ENCODE measurements at regions not wholly inside any gene's neighbourhood (a gene's known extent, or its start where the extent isn't known, plus 50 kb on each side); places are given as distances from the start of the nearest gene placed in this dataset.

DNA sequence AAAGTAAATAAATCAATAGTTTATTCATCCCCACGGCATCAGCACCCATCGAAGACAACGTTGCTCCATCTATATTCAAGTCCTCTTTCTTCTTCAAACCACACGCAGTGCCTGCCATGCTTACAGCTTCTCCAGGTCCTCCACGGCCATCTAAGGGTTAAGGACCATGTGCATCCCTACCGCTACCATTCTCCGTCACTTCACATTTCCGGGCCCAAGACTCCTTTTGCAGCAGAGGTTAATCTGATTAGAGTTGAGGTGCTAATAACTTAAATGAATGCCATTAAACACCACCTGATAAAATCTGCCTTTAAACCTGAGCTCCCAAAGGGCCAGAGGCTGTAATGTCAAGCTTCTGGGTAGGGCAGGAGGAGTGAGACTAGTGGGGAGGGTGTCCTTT is 79.7 kb upstream of the CCND2 start:
- in situ Hi-C loops (cut with MboI) (no loop called here), intact Hi-C loops (cut with micrococcal nuclease; ENCODE audit: unreplicated experiment) (no loop called here)
- SMC1A ChIA-PET (ENCODE audit: uncharacterized antibody, unreplicated experiment): interaction anchor here (0.7 to 2.7 kb wide), 8 partner anchors 11 to 83 kb away, joined by 3 to 9 read pairs (median 3); no protein-coding TSS in a partner anchor
- H3K4me3 ChIP-seq: no peak overlapping the region
- RAD21 ChIA-PET (ENCODE audit: unreplicated experiment): no interaction called here
- DNase-seq (ENCODE audit: low read depth, low spot score): no peak
- CTCF ChIA-PET: interaction anchor here (1.1 to 1.4 kb wide), 2 partner anchors 83 to 86 kb away, joined by 3 read pairs; no protein-coding TSS in a partner anchor
- TF ChIP-seq, protein P1, sequence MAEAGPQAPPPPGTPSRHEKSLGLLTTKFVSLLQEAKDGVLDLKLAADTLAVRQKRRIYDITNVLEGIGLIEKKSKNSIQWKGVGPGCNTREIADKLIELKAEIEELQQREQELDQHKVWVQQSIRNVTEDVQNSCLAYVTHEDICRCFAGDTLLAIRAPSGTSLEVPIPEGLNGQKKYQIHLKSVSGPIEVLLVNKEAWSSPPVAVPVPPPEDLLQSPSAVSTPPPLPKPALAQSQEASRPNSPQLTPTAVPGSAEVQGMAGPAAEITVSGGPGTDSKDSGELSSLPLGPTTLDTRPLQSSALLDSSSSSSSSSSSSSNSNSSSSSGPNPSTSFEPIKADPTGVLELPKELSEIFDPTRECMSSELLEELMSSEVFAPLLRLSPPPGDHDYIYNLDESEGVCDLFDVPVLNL (IDR thresholded peaks at IDR 0.05; ENCODE audit: low read depth, low read length): no peak
- TF ChIP-seq CBFB (IDR thresholded peaks at IDR 0.05; ENCODE audit: low read depth) (no peak), RELA (IDR thresholded peaks at IDR 0.05; ENCODE audit: borderline replicate concordance, partially characterized antibody) (no peak), SRF (IDR thresholded peaks at IDR 0.05; ENCODE audit: low read depth in 2 of 2, low read length in 2 of 2) (no peak), NFIC (IDR thresholded peaks at IDR 0.05; ENCODE audit: low read depth, low read length) (no peak), HDAC6 (IDR thresholded peaks at IDR 0.05; ENCODE audit: unreplicated experiment) (no peak), NBN (IDR thresholded peaks at IDR 0.05) (no peak), STAT3 (IDR thresholded peaks at IDR 0.05; ENCODE audit: low read depth, low read length) (no peak), MXI1 (IDR thresholded peaks at IDR 0.05; ENCODE audit: low read depth, low read length) (no peak), TCF12 (IDR thresholded peaks at IDR 0.05; ENCODE audit: low read depth, low read length) (no peak), SMAD5 (IDR thresholded peaks at IDR 0.05; ENCODE audit: low read depth) (no peak), WRNIP1 (IDR thresholded peaks at IDR 0.05; ENCODE audit: borderline replicate concordance, low read depth, low read length) (no peak)
- TF ChIP-seq, protein P2, sequence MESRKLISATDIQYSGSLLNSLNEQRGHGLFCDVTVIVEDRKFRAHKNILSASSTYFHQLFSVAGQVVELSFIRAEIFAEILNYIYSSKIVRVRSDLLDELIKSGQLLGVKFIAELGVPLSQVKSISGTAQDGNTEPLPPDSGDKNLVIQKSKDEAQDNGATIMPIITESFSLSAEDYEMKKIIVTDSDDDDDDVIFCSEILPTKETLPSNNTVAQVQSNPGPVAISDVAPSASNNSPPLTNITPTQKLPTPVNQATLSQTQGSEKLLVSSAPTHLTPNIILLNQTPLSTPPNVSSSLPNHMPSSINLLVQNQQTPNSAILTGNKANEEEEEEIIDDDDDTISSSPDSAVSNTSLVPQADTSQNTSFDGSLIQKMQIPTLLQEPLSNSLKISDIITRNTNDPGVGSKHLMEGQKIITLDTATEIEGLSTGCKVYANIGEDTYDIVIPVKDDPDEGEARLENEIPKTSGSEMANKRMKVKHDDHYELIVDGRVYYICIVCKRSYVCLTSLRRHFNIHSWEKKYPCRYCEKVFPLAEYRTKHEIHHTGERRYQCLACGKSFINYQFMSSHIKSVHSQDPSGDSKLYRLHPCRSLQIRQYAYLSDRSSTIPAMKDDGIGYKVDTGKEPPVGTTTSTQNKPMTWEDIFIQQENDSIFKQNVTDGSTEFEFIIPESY (IDR thresholded peaks at IDR 0.05): no peak
- TF ChIP-seq, protein P3, sequence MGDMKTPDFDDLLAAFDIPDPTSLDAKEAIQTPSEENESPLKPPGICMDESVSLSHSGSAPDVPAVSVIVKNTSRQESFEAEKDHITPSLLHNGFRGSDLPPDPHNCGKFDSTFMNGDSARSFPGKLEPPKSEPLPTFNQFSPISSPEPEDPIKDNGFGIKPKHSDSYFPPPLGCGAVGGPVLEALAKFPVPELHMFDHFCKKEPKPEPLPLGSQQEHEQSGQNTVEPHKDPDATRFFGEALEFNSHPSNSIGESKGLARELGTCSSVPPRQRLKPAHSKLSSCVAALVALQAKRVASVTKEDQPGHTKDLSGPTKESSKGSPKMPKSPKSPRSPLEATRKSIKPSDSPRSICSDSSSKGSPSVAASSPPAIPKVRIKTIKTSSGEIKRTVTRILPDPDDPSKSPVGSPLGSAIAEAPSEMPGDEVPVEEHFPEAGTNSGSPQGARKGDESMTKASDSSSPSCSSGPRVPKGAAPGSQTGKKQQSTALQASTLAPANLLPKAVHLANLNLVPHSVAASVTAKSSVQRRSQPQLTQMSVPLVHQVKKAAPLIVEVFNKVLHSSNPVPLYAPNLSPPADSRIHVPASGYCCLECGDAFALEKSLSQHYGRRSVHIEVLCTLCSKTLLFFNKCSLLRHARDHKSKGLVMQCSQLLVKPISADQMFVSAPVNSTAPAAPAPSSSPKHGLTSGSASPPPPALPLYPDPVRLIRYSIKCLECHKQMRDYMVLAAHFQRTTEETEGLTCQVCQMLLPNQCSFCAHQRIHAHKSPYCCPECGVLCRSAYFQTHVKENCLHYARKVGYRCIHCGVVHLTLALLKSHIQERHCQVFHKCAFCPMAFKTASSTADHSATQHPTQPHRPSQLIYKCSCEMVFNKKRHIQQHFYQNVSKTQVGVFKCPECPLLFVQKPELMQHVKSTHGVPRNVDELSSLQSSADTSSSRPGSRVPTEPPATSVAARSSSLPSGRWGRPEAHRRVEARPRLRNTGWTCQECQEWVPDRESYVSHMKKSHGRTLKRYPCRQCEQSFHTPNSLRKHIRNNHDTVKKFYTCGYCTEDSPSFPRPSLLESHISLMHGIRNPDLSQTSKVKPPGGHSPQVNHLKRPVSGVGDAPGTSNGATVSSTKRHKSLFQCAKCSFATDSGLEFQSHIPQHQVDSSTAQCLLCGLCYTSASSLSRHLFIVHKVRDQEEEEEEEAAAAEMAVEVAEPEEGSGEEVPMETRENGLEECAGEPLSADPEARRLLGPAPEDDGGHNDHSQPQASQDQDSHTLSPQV (IDR thresholded peaks at IDR 0.05): no peak
- no peaks in the 10 kb centered on the region for H3K4me1 ChIP-seq (ENCODE audit: control insufficient read depth, insufficient read depth, low read length)
- BruUV-seq (replicated peaks): no TSS peak
- no peak for FAIRE-seq
- H3K9ac ChIP-seq (ENCODE audit: control insufficient read depth, insufficient read depth, low read length): no peak overlapping the region
- no peaks in the 10 kb centered on the region for H3K27me3 ChIP-seq (replicated peaks in 1 of 2; ENCODE audit: control insufficient read depth in 2 of 2, insufficient read depth in 2 of 2, low read length in 1 of 2)
- no peaks in the 10 kb centered on the region for H3K79me2 ChIP-seq (ENCODE audit: control insufficient read depth, insufficient read depth, low read length)
- H3K36me3 ChIP-seq (ENCODE audit: control insufficient read depth in 2 of 2, insufficient read depth in 2 of 2, low read length in 1 of 2): no peaks in the 10 kb centered on the region
- no peaks in the 10 kb centered on the region for H4K20me1 ChIP-seq (ENCODE audit: control insufficient read depth, insufficient read depth)
- H3K27ac ChIP-seq (ENCODE audit: control insufficient read depth, insufficient read depth): no peak overlapping the region
- no peaks in the 10 kb centered on the region for H3K9me3 ChIP-seq (replicated peaks; ENCODE audit: control insufficient read depth, insufficient read depth, low read length)
- no peak for ATAC-seq
- WGBS (ENCODE audit: insufficient coverage, insufficient replicate concordance, low lambda C conversion rate, missing lambda C conversion rate): 53% methylated on average over 8 of the region's 8 CpGs
- H3K4me2 ChIP-seq (ENCODE audit: control insufficient read depth, insufficient read depth): no peak overlapping the region
- POLR2A ChIA-PET: interaction anchor here (0.7 to 0.9 kb wide), 2 partner anchors 11 to 83 kb away, joined by 3 read pairs; no protein-coding TSS in a partner anchor
- no peak overlapping the region for H2AFZ ChIP-seq (ENCODE audit: control insufficient read depth, low read depth, low read length)
